OCI-LY3 (cell line): ENCODE measurements at regions not wholly inside any gene's neighbourhood (a gene's known extent, or its start where the extent isn't known, plus 50 kb on each side); places are given as distances from the start of the nearest gene placed in this dataset.

Experiments used
- EZH2phosphoT487 ChIP-seq: fragments of 200-600 bp; shearing (Covaris generic); IDR thresholded peaks from 2 replicates; pipeline ENCODE4 v1.6.1; 2018; ENCODE audit warnings: antibody characterized with exemption, mixed run types, low read depth
- TF ChIP-seq, protein P1 (sequence below): fragments of 200-600, 300-600 bp; sonication (generic); IDR thresholded peaks from 2 replicates; pipeline ENCODE4 v1.5.1; 2014; ENCODE audit warnings: antibody characterized with exemption, low read length, low read depth

DNA sequence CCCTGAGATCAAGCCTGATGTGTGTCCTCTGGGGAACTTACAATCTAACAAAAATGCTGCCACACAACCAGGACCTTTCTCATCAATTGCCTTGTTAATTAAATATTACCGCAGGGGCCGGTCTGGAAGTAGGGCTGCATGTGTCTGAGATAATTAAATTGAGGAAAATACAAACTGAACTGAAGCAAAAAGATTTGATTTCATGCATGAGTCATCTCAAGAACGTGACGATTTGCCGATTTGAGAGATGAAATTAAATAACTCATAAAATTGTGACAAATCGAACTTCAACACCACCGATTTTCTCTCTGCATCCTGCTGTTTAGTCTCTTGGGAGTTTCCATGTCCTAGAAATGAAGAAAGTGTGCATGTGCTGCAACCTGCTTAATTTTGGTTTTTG is 94.6 kb upstream of the DAAM1 start:
- TF ChIP-seq, protein P1, sequence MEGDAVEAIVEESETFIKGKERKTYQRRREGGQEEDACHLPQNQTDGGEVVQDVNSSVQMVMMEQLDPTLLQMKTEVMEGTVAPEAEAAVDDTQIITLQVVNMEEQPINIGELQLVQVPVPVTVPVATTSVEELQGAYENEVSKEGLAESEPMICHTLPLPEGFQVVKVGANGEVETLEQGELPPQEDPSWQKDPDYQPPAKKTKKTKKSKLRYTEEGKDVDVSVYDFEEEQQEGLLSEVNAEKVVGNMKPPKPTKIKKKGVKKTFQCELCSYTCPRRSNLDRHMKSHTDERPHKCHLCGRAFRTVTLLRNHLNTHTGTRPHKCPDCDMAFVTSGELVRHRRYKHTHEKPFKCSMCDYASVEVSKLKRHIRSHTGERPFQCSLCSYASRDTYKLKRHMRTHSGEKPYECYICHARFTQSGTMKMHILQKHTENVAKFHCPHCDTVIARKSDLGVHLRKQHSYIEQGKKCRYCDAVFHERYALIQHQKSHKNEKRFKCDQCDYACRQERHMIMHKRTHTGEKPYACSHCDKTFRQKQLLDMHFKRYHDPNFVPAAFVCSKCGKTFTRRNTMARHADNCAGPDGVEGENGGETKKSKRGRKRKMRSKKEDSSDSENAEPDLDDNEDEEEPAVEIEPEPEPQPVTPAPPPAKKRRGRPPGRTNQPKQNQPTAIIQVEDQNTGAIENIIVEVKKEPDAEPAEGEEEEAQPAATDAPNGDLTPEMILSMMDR: no peak
- TF ChIP-seq EZH2phosphoT487: no peak
